Suprapubic skin (tissue), 4 donors: ENCODE measurements at regions not wholly inside any gene's neighbourhood (a gene's known extent, or its start where the extent isn't known, plus 50 kb on each side); places are given as distances from the start of the nearest gene placed in this dataset.

Experiments
- DNase-seq, 2 donors: peaks; one replicate each; pipeline ENCODE4 v3.0.0-alpha.2; 2019; ENCODE audit warnings: low spot score in 2 of 2
- H3K27ac ChIP-seq: fragments of 200-600 bp; sonication (generic); one replicate; pipeline ENCODE4 v1.5.1; 2019
- H3K27me3 ChIP-seq: fragments of 200-600 bp; sonication (generic); one replicate; pipeline ENCODE4 v1.5.1; 2019
- H3K36me3 ChIP-seq: fragments of 200-600 bp; sonication (generic); one replicate; pipeline ENCODE4 v1.5.1; 2019
- H3K4me1 ChIP-seq: fragments of 200-600 bp; sonication (generic); one replicate; pipeline ENCODE4 v1.5.1; 2019
- H3K4me3 ChIP-seq: fragments of 200-600 bp; sonication (generic); one replicate; pipeline ENCODE4 v1.5.1; 2019; ENCODE audit warnings: mild to moderate bottlenecking
- H3K9me3 ChIP-seq: fragments of 200-600 bp; sonication (generic); one replicate; pipeline ENCODE4 v1.5.1; 2019
- EP300 ChIP-seq: sonication (generic); formaldehyde crosslinking; IDR thresholded peaks from one replicate; pipeline ENCODE4 v1.6.1; 2017; ENCODE audit warnings: antibody characterized with exemption
- POLR2A ChIP-seq, 2 donors: fragments of 450-650 bp; IDR thresholded peaks; one replicate each; pipeline ENCODE4 v1.6.1; 2017; ENCODE audit warnings: antibody characterized with exemption in 2 of 2, mild to moderate bottlenecking in 2 of 2, moderate library complexity in 2 of 2
- POLR2AphosphoS5 ChIP-seq, 3 donors: sonication (generic); formaldehyde crosslinking; IDR thresholded peaks; one replicate each; pipeline ENCODE4 v1.6.1; 2017; ENCODE audit warnings: antibody characterized with exemption in 3 of 3
- WGBS: methylation state at CpG from one replicate; pipeline ENCODE4 v1.1.5; 2018; 5-methylcytosine and 5-hydroxymethylcytosine counted together
- TF ChIP-seq, protein P1 (sequence below), 2 donors: fragments of 200-600 bp in 1 of 2; fragments of 450-650 bp in 1 of 2; sonication (generic) in 1 of 2; IDR thresholded peaks; one replicate each; pipeline ENCODE4 v1.5.1; 2016 to 2019; ENCODE audit warnings: antibody characterized with exemption in 2 of 2, mild to moderate bottlenecking in 1 of 2, moderate library complexity in 1 of 2

DNA sequence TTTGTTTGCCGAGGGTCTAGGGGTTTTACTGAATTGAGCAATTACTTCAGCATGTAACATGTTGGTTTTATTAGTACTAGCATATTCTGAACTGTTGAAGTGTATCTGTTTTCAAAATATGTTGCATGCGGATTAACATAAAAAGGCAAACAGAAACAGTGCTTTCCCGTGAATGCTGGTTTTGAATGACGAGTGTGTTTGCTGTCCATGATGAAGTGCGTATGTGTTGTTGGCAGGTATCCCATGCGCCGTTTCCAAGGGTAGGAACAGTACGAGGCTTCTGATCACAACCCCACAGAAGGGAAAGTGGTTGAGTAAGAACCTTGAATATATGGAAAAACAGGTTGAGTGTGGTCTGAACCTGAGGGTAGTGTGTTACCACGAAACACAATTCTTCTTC is 232.9 kb downstream of the SAMD5 start:
- 72% methylated on average over 9 of the region's 9 CpGs for WGBS
- H3K4me1 ChIP-seq: peaks cover 11% of the 10 kb centered on the region
- H3K9me3 ChIP-seq: no peaks in the 10 kb centered on the region
- TF ChIP-seq, protein P1, sequence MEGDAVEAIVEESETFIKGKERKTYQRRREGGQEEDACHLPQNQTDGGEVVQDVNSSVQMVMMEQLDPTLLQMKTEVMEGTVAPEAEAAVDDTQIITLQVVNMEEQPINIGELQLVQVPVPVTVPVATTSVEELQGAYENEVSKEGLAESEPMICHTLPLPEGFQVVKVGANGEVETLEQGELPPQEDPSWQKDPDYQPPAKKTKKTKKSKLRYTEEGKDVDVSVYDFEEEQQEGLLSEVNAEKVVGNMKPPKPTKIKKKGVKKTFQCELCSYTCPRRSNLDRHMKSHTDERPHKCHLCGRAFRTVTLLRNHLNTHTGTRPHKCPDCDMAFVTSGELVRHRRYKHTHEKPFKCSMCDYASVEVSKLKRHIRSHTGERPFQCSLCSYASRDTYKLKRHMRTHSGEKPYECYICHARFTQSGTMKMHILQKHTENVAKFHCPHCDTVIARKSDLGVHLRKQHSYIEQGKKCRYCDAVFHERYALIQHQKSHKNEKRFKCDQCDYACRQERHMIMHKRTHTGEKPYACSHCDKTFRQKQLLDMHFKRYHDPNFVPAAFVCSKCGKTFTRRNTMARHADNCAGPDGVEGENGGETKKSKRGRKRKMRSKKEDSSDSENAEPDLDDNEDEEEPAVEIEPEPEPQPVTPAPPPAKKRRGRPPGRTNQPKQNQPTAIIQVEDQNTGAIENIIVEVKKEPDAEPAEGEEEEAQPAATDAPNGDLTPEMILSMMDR (IDR thresholded peaks at IDR 0.05): no peak
- TF ChIP-seq EP300: no peak
- TF ChIP-seq POLR2AphosphoS5 (IDR thresholded peaks at IDR 0.05): no peak
- TF ChIP-seq POLR2A (IDR thresholded peaks at IDR 0.05): no peak
- no peak overlapping the region for H3K4me3 ChIP-seq
- DNase-seq: no peak
- no peaks in the 10 kb centered on the region for H3K36me3 ChIP-seq
- H3K27me3 ChIP-seq: no peaks in the 10 kb centered on the region
- H3K27ac ChIP-seq: no peak overlapping the region

DNA sequence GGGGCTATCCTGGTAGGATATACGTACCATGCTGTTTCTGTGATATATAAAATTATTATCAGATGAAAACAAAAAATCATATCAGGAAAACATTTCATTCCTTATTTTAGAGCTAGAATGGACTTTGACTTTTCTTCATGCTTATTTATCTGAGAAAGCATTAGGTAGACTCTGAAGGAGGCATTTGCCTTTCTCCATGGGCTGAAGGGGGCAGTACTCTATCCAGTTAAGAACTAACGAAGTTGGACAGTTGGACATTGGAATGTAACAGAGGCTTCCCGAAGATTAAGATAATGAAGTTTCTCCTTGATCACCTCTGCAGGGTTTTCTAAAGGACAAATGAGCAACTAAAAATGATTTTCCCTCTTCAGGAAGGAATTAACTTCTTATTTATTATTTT is 233.9 kb downstream of the SAMD5 start:
- TF ChIP-seq EP300 (no peak), POLR2A (IDR thresholded peaks at IDR 0.05) (no peak), POLR2AphosphoS5 (IDR thresholded peaks at IDR 0.05) (no peak)
- TF ChIP-seq, protein P1 (IDR thresholded peaks at IDR 0.05): no peak
- H3K4me1 ChIP-seq: peaks cover 11% of the 10 kb centered on the region
- H3K9me3 ChIP-seq: no peaks in the 10 kb centered on the region
- no peaks in the 10 kb centered on the region for H3K36me3 ChIP-seq
- H3K27me3 ChIP-seq: no peaks in the 10 kb centered on the region
- no peak for DNase-seq
- WGBS: 91% methylated on average over 3 of the region's 3 CpGs
- H3K27ac ChIP-seq: no peak overlapping the region
- no peak overlapping the region for H3K4me3 ChIP-seq

DNA sequence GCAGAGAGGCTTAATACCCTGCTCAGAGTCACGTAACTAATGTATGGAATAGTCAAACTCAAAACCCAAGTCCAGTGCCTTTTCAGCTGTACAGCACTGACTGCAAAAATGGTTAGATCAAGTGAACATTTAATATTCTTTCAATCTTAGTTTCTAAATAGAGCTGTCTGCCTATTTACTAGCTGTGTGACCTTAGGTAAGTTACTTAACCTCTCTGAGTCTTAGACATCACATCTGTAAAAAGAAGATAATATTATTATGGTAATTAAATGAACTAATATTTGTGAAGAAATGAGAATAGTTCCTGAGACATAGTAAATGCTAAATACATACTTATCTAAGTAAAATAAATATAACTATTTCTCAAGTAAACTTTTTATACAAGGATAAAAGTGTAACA is 235.5 kb downstream of the SAMD5 start:
- no peaks in the 10 kb centered on the region for H3K27me3 ChIP-seq
- no peaks in the 10 kb centered on the region for H3K36me3 ChIP-seq
- TF ChIP-seq EP300 (no peak), POLR2AphosphoS5 (IDR thresholded peaks at IDR 0.05) (no peak), POLR2A (IDR thresholded peaks at IDR 0.05) (no peak)
- TF ChIP-seq, protein P1 (IDR thresholded peaks at IDR 0.05): no peak
- no peak overlapping the region for H3K4me3 ChIP-seq
- H3K9me3 ChIP-seq: no peaks in the 10 kb centered on the region
- 93% methylated on average over 1 of the region's 1 CpG for WGBS
- DNase-seq: no peak
- no peak overlapping the region for H3K27ac ChIP-seq
- H3K4me1 ChIP-seq: peaks cover 2% of the 10 kb centered on the region

DNA sequence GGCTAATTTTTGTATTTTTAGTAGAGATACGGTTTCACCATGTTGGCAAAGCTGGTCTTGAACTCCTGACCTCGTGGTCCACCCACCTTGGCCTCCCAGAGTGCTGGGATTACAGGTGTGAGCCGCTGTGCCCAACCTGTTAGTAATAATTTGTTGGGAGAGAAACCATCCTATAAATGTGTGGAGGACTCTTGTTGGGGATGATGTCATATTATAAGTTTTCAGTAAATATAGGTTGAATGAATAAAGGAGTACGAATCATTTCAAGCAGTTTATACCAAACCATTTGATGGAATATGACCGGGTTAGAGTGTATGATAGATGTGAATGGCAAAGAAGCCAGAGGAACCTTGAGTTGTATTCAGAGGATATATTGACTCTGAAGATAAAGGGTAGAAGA is 240.8 kb downstream of the SAMD5 start:
- WGBS: 89% methylated on average over 5 of the region's 5 CpGs

GRCh38 chr6:147750413-147750812 is 241.9 kb downstream of the SAMD5 start:
- H3K9me3 ChIP-seq: no peaks in the 10 kb centered on the region
- 100% methylated on average over 4 of the region's 4 CpGs for WGBS
- DNase-seq: no peak
- H3K4me3 ChIP-seq: no peak overlapping the region
- TF ChIP-seq POLR2A (IDR thresholded peaks at IDR 0.05) (no peak), POLR2AphosphoS5 (IDR thresholded peaks at IDR 0.05) (no peak), EP300 (no peak)
- TF ChIP-seq, protein P1 (IDR thresholded peaks at IDR 0.05): no peak
- H3K27ac ChIP-seq: no peak overlapping the region
- no peaks in the 10 kb centered on the region for H3K4me1 ChIP-seq
- H3K27me3 ChIP-seq: no peaks in the 10 kb centered on the region
- no peaks in the 10 kb centered on the region for H3K36me3 ChIP-seq

More for the DNA sequence above, 240.8 kb downstream of the SAMD5 start:
- no peaks in the 10 kb centered on the region for H3K4me1 ChIP-seq
- H3K4me3 ChIP-seq: no peak overlapping the region
- H3K27ac ChIP-seq: no peak overlapping the region
- no peaks in the 10 kb centered on the region for H3K27me3 ChIP-seq
- DNase-seq: no peak
- H3K36me3 ChIP-seq: no peaks in the 10 kb centered on the region
- TF ChIP-seq POLR2A (IDR thresholded peaks at IDR 0.05) (no peak), POLR2AphosphoS5 (IDR thresholded peaks at IDR 0.05) (no peak), EP300 (no peak)
- TF ChIP-seq, protein P1 (IDR thresholded peaks at IDR 0.05): no peak
- no peaks in the 10 kb centered on the region for H3K9me3 ChIP-seq
